Stimulated activated naive CD8-positive, alpha-beta T cell treated with anti-CD3 and anti-CD28 coated beads, Interleukin-15, Interleukin-2, amounts not matched to agents 100 U/mL and 50 U/mL, for 24 hours (primary cell): ENCODE measurements at regions not wholly inside any gene's neighbourhood (a gene's known extent, or its start where the extent isn't known, plus 50 kb on each side); places are given as distances from the start of the nearest gene placed in this dataset.

Source experiments
- ATAC-seq: fragments of 150-1000 bp; cut with Tn5 transposase; one replicate; pipeline ENCODE4 v1.10.0; 2021
- DNase-seq: peaks from one replicate; pipeline ENCODE4 v3.0.0; 2021

DNA sequence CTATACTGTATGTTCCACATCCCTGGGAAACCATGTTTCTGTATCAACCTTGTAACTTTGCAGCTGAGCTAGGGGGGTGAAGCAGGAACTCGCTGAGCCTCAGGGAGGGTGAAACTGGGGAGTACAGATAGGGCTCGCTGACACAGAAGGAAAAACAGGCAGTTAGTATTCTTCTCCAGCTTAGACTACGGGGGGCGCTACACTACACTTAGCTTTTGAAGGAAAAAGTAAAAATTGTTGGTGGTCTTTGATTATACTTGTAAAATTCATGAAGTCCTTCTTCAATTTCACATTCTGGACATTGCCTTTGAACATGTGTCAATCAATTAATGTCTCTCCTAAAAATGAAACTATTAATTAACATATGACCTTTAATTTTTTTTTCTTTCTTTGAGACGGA, 73.5 kb upstream of the RGMA start:
- ATAC-seq = no peak

DNA sequence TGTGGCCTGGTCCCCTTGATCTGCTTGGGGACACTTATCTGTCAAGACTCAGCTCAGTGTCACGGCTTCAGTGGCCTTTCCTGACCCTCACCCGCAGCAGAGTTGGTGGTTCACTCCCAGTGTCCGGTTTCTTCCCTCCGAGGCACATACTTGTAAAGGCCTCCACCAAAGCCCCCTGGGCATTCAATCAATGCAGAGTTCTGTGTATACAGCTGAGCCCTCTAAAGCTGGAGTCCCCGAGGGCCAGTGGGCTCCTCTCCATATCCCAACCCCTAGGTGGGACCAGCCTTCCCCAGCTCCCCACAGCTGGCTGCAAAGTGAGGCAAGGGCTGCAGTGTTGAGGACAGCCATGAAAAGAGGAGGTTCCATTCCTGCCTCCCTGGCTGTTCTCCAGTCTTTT, 70.9 kb upstream of the RGMA start:
- ATAC-seq (no peak), DNase-seq (no peak)

More for the DNA sequence above, 73.5 kb upstream of the RGMA start:
- no peak for DNase-seq

DNA sequence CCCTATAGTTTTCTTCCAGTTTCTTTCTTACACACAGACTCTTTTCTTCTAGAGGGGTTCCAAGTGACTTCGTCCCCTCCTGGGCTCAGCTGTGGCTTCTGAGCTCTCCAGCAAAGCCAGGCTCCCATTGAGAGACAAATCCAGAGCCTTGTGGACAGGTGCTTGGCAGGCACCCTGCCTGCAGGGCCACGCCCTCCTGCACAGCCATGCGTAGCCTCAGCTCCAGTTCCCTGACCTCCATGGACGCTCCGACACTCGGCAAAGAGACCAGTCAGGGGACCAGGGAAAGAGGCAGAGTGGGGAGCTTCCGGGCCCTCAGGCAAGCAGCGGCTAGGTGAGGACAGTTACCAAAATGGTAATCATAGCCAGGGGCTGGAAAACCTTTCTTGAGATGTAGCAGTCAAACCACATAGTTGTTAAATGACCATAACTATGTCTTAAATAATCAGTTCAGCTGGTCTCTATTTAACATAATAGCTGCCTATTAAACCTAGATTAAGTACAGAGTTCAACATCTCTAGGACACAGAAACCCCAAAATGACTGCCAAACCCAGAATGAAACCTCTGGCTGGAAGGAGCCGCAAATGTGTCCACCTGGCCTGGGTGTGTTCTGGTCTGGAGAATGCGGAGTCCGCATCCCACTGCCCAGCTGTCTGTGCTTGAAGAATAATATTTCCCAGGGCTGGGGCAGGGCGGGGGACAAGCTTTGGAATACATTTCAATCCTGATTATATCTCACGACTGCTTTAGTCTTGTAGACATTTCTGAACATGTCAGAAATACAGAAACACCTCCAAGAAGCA, 69.3 kb upstream of the RGMA start:
- DNase-seq = no peak
- ATAC-seq = no peak

DNA sequence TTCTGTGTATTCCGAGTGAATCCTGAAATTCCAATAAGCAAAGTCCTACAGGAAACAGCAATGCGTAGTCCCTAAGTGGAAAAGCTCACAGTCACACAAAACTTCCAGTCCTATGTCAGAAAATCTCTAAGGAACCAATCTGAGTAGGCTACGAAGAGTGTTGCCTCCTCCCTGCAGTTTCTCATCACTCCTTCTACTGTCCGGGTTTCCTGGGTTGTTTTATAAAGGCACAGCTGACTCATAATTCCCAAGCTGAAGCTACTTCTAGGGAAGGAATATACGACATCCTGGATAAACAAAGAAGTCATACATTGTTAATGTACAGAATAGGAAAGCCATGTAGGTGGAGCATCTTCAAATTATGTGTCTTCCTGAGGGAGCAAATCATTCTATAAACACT, 65.7 kb upstream of the RGMA start:
- no peak for ATAC-seq
- DNase-seq = no peak

DNA sequence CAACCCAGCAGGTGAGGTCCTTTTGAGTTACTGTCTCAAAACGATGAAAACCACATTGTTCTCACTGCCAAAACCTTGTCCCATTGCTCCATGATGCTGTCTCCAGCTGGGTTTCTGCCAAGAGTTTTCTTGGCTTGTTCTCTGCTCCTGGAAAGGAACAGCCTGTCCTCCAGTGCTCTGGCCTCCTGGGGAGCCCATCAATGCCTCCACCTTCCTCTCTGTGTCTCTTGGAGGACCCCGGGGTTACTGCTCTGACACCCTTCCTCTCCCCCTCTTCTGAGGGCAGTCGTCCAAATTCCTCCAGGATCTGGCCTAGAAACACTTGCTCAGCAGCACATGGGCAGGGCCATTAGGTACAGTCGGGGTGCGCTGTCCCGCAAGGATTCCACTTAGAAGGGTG, 63.9 kb upstream of the RGMA start:
- ATAC-seq = no peak
- no peak for DNase-seq

DNA sequence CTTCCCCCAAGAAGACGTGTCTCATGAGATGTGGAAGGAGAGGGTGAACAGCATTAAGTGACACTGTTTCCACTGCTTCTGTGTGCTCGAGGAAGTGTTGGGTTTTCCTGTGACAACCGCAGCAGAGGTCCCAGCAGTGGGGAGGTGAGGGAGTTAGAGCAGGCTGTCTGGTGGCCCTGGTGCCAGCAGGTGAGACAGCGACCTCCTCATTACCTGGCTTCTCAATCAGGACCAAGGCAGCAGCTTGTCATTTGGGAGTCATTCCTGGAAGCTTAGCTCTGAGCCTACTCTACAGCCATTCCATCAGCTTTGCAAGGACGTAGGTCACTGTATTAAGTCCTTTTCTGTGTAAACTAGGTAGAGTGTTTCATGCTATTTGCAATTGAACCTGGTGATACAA, 63.3 kb upstream of the RGMA start:
- DNase-seq (no peak), ATAC-seq (peak; percentile 63)

DNA sequence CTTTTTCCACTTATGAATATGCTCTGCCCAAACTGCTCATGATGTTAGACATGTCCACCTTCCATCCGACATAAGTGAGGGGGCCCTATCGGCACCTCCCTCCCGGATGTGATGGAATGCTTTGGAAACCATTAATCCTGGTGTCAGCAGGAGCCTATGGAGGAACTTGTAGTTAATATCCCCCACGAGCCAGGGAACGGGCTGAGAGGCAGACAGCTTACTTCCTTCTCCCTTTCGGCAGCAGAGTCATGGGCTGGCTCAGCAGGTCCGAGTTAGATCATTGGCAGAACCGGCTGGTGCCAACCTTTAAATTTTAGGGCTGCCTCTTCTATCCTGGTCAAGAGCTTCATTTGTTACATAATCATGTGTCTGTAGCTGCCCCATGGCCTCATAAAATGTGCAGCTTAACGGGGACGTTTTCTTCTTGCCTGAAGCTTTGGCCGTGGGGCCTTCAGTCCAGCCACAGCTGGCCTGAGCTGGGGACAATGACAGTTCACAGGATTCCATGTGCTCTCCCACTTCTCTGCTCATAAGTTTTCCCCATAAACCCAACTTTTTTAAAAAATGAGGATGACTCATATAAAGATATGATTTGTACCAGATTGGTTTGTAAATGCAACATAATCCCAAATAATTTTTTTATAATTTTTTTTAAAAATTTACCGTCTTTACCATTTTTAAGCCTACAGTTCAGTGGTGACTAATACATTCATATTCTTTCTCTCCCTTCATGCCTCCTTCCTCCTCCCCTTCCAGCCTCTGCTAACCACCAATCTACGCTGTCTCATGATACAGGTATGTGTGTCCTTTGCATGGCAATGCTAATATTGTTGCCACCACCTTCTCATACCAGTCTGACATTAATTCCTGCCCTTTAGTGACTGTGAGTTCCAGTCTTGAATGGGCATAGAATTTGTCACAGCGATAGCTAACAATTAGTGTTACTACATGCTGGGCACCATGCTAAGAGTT, 62.2 kb upstream of the RGMA start:
- no peak for DNase-seq

DNA sequence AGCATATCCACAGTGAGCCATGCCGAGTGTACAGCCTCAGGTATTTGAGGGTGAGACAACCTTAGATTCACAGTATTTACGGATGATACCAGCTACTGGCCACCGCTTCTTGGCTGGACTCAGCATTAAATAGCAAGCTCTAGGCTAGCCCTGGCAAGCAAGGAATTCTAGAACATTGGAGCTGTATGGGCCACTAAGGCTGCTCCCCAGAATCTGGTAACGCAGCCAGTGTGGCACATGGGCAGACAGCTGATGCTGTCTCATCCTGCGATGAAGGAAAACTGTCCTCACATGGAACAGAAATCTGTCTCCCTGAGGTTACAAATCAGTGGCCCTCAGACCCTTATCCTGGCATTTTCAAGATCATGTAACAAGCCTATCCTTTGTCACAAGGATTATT, 57.6 kb upstream of the RGMA start:
- ATAC-seq (no peak), DNase-seq (no peak)

More for the DNA sequence above, 62.2 kb upstream of the RGMA start:
- no peak for ATAC-seq

DNA sequence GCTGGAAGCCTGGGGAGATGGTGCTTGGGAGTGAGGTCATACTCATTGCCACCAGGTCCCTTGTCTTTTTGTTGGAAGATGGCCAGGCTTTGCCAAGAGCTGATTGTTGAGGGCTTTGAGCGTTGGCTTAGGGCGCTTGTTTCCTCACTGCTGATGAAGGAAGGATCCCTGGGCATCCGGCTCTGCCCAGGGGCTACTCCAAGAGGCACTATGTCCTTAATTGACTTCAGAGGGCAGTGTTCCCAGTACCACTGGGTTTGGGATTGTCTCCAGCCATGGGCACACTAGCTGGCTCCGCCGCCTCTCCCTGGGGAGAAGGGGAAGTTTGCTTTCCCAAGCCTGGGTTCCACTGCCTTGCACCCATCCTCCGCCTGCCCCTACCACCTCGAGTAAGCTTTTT, 57.2 kb upstream of the RGMA start:
- no peak for ATAC-seq
- DNase-seq = no peak

DNA sequence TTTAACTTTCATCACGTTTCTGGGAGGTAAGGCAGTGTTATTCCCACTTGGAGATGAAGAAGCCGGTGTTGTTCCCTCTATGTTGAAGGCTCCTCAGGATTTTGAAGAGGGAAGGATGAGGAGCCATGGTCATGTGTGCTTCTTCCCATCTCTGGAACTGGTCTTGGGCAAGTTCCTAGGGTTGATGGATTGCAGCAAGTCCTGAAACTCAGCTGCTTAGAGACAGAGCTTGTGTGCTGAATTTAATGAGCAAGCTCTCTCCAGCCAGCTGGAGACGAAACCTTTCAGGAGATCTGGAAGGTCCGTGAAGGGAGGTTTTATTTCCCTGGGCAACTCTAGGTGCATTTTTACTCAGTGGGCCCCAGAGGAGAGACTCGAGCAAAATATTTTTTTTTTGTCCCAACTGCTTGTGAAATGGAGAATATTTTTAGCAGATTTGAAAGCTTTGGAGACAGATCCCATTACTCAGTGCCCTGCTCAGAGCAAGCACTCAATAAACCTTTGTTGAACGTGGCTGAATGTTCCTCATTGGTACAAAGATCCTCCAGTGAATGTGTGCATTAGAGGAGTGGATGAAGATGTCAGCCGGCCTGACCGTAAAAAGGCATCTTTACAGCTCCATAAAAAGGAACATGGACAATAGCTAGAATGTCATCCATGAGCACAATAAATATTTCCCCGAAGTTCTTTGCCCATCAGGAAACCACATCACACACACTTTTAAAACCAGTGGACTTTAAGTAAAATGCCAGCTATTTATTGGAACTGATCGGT, 55.6 kb upstream of the RGMA start:
- ATAC-seq = no peak
- no peak for DNase-seq

DNA sequence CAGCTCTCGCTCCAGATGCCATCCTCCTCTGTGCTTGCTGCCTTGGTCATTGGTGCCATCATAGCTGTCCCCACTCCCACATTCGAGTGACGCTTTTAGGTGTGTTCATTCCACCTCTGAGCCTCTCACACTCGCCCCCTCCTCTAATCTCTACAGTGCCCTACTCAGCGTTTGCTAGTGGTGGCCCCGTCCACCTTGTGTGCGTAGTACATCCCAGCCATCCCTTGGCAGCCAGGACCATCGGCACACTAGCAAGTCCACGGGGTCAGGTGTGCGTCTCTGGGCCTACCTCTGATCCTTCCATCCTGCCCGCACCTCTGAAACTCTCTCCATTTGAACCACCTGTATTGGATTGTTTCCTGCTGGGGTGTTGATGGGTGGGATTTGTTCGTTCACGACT, 54.2 kb upstream of the RGMA start:
- ATAC-seq (no peak), DNase-seq (no peak)

DNA sequence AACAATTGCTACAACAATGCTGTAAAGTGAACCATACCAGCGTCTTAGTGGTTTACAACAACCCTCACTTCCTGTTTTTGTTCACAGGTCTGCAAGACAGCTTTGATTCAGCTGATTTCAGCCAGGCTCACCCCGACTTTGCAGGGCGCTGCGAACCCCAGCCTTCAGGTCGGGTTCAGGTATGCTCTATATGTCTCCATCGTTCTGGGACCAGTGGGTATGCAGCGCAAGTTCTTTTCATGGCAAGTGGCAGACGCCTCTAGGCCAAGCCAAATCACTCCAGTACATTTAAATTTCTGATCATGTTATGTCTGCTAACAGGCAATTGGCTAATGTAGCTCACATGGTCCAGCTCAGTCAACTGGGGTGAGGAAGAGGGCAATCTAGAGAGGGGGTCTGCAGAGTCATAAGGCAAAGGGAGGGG, 52.4 kb upstream of the RGMA start:
- ATAC-seq (no peak), DNase-seq (no peak)

DNA sequence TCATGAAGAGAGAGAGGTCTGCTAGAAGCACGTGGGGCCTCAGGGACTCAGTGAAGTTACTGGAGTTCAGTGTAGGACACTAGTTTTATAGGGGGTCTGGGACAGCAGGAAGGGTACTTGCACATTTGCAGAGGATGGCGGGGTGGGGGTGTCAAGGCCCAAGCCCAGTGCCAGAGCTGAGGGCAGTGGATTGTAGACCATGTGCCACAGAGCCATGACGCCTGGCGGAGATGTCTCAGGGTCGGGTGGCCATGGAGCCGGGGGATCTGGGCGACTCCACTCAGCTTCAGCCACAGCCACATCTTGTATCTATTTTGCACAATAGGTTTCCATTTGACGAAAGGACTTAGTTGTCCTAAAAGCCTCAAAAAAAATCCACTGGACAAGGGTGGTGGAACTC, 50.4 kb upstream of the RGMA start:
- ATAC-seq = no peak
- no peak for DNase-seq

DNA sequence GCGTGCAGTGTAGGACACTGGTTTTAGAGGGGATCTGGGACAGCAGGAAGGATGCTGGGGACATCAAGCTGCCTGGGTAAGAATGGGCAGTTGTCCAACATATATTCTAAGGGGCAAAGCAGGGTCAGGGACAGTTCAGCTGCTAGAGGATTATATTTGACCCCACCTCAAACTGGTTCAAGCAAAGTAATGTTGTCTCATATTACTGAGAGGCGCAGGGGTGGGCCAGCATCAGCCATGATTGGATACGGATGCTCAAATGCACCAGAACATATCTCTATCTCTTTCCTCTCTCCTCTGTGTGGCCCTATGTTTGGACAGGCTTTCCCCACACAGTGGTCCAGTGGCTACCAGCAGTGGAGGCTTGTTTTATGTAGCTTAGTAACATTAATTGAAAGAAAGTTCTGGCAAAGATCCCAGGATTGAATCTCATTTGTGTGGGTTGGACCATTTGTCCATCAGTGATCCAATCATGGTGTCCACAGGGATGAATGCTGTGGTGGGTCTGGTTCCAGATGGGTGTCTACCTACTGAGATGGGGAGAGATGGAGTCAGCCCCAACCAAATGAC, 49.8 kb upstream of the RGMA start:
- ATAC-seq (no peak), DNase-seq (no peak)
